ENCODE measurements at regions not wholly inside any gene's neighbourhood (a gene's known extent, or its start where the extent isn't known, plus 50 kb on each side); places are given as distances from the start of the nearest gene placed in this dataset.

- TF ChIP-seq POLR2AphosphoS5 (IDR thresholded peaks at IDR 0.05) (no peak), CTCF (IDR thresholded peaks at IDR 0.05) (no peak), POLR2A (IDR thresholded peaks at IDR 0.05) (no peak)
Measured at GRCh38 chr3:95705786-95706418, 1108.5 kb upstream of the EPHA6 start.

Data from stomach (tissue), 4 donors.